ENCODE measurements at regions not wholly inside any gene's neighbourhood (a gene's known extent, or its start where the extent isn't known, plus 50 kb on each side); places are given as distances from the start of the nearest gene placed in this dataset.

- H3K4me1 ChIP-seq (ENCODE audit: low read length): no peaks in the 10 kb centered on the region
- no peaks in the 10 kb centered on the region for H3K9me3 ChIP-seq (ENCODE audit: insufficient read depth, low read length)
- no peak overlapping the region for H3K4me2 ChIP-seq (ENCODE audit: low read length)
- H3K4me3 ChIP-seq (ENCODE audit: low read length): no peak overlapping the region
- H2AFZ ChIP-seq (ENCODE audit: low read depth, low read length): no peak overlapping the region
- H3K27me3 ChIP-seq (ENCODE audit: low read depth, low read length): no peaks in the 10 kb centered on the region
- no peaks in the 10 kb centered on the region for H4K20me1 ChIP-seq (ENCODE audit: insufficient read depth, low read length)
- no peak overlapping the region for H3K9ac ChIP-seq (ENCODE audit: low read length)
- no peak overlapping the region for H3K27ac ChIP-seq (ENCODE audit: low read length)
- H3K36me3 ChIP-seq (replicated peaks; ENCODE audit: low read depth, low read length): no peaks in the 10 kb centered on the region
- H3K79me2 ChIP-seq (ENCODE audit: low read length): no peaks in the 10 kb centered on the region
- TF ChIP-seq CTCF (IDR thresholded peaks at IDR 0.05; ENCODE audit: low read depth, low read length) (no peak), EZH2phosphoT487 (IDR thresholded peaks at IDR 0.05; ENCODE audit: low read depth) (no peak)
Measured at GRCh38 chr12:58238411-58238810, 297.0 kb downstream of the ATP23 start.

- H3K79me2 ChIP-seq (ENCODE audit: low read length): no peaks in the 10 kb centered on the region
- no peaks in the 10 kb centered on the region for H3K4me1 ChIP-seq (ENCODE audit: low read length)
- no peaks in the 10 kb centered on the region for H3K27me3 ChIP-seq (ENCODE audit: low read depth, low read length)
- TF ChIP-seq CTCF (IDR thresholded peaks at IDR 0.05; ENCODE audit: low read depth, low read length) (no peak), EZH2phosphoT487 (IDR thresholded peaks at IDR 0.05; ENCODE audit: low read depth) (no peak)
- no peak overlapping the region for H3K4me3 ChIP-seq (ENCODE audit: low read length)
- no peaks in the 10 kb centered on the region for H3K9me3 ChIP-seq (ENCODE audit: insufficient read depth, low read length)
- H3K36me3 ChIP-seq (replicated peaks; ENCODE audit: low read depth, low read length): no peaks in the 10 kb centered on the region
- H4K20me1 ChIP-seq (ENCODE audit: insufficient read depth, low read length): no peaks in the 10 kb centered on the region
- no peak overlapping the region for H3K9ac ChIP-seq (ENCODE audit: low read length)
- no peak overlapping the region for H3K27ac ChIP-seq (ENCODE audit: low read length)
- H3K4me2 ChIP-seq (ENCODE audit: low read length): no peak overlapping the region
- H2AFZ ChIP-seq (ENCODE audit: low read depth, low read length): no peak overlapping the region
Measured at GRCh38 chr12:58241099-58241498, 299.7 kb downstream of the ATP23 start.

GRCh38 chr12:58242796-58243630 lies 301.6 kb downstream of the ATP23 start:
- Histone ChIP-seq H3K4me2 (ENCODE audit: low read length) (no peak overlapping the region), H3K27ac (ENCODE audit: low read length) (no peak overlapping the region), H3K4me1 (ENCODE audit: low read length) (no peaks in the 10 kb centered on the region), H3K36me3 (replicated peaks; ENCODE audit: low read depth, low read length) (no peaks in the 10 kb centered on the region), H3K4me3 (ENCODE audit: low read length) (no peak overlapping the region), H3K9ac (ENCODE audit: low read length) (no peak overlapping the region), H4K20me1 (ENCODE audit: insufficient read depth, low read length) (no peaks in the 10 kb centered on the region), H2AFZ (ENCODE audit: low read depth, low read length) (no peak overlapping the region), H3K79me2 (ENCODE audit: low read length) (no peaks in the 10 kb centered on the region), H3K27me3 (ENCODE audit: low read depth, low read length) (no peaks in the 10 kb centered on the region), H3K9me3 (ENCODE audit: insufficient read depth, low read length) (no peaks in the 10 kb centered on the region)
- TF ChIP-seq EZH2phosphoT487 (IDR thresholded peaks at IDR 0.05; ENCODE audit: low read depth): no peak
- no peak for TF ChIP-seq CTCF (IDR thresholded peaks at IDR 0.05; ENCODE audit: low read depth, low read length)

- H3K36me3 ChIP-seq (replicated peaks; ENCODE audit: low read depth, low read length): no peaks in the 10 kb centered on the region
- H3K4me2 ChIP-seq (ENCODE audit: low read length): no peak overlapping the region
- no peaks in the 10 kb centered on the region for H4K20me1 ChIP-seq (ENCODE audit: insufficient read depth, low read length)
- no peak for TF ChIP-seq EZH2phosphoT487 (IDR thresholded peaks at IDR 0.05; ENCODE audit: low read depth)
- no peak for TF ChIP-seq CTCF (IDR thresholded peaks at IDR 0.05; ENCODE audit: low read depth, low read length)
- H3K9ac ChIP-seq (ENCODE audit: low read length): no peak overlapping the region
- H3K4me3 ChIP-seq (ENCODE audit: low read length): no peak overlapping the region
- H3K27me3 ChIP-seq (ENCODE audit: low read depth, low read length): no peaks in the 10 kb centered on the region
- no peaks in the 10 kb centered on the region for H3K79me2 ChIP-seq (ENCODE audit: low read length)
- H2AFZ ChIP-seq (ENCODE audit: low read depth, low read length): no peak overlapping the region
- H3K4me1 ChIP-seq (ENCODE audit: low read length): no peaks in the 10 kb centered on the region
- no peak overlapping the region for H3K27ac ChIP-seq (ENCODE audit: low read length)
- no peaks in the 10 kb centered on the region for H3K9me3 ChIP-seq (ENCODE audit: insufficient read depth, low read length)
Measured at GRCh38 chr12:58247633-58248032, 306.3 kb downstream of the ATP23 start.
